GM12872 (cell line): ENCODE measurements at regions not wholly inside any gene's neighbourhood (a gene's known extent, or its start where the extent isn't known, plus 50 kb on each side); places are given as distances from the start of the nearest gene placed in this dataset.

Source experiments
- CTCF ChIP-seq: IDR thresholded peaks from 3 replicates; pipeline ENCODE4 v1.5.1; 2011; ENCODE audit warnings: low read depth, mild to moderate bottlenecking, low read length, moderate library complexity; ENCODE audit not compliant: insufficient read depth

GRCh38 chr1:4418021-4418420 lies 236.4 kb upstream of the AJAP1 start:
- TF ChIP-seq CTCF, result no peak

- TF ChIP-seq CTCF, result no peak
Measured at GRCh38 chr1:4421986-4422385, 232.4 kb upstream of the AJAP1 start.

GRCh38 chr1:4422504-4423289 lies 231.7 kb upstream of the AJAP1 start:
- TF ChIP-seq CTCF, result no peak

- no peak for TF ChIP-seq CTCF
Measured at GRCh38 chr1:4424254-4424653, 230.2 kb upstream of the AJAP1 start.

- no peak for TF ChIP-seq CTCF
Measured at GRCh38 chr1:4424766-4425165, 229.6 kb upstream of the AJAP1 start.

- TF ChIP-seq CTCF, result no peak
Measured at GRCh38 chr1:4425892-4426291, 228.5 kb upstream of the AJAP1 start.

GRCh38 chr1:4428711-4429110 lies 225.7 kb upstream of the AJAP1 start:
- TF ChIP-seq CTCF, result no peak
